ENCODE measurements at regions not wholly inside any gene's neighbourhood (a gene's known extent, or its start where the extent isn't known, plus 50 kb on each side); places are given as distances from the start of the nearest gene placed in this dataset.
"Not testable (repeated sequence)": the region's sequence is repeated elsewhere in the genome, so short reads cannot be mapped to it uniquely, and the experiment has no call there.

DNA sequence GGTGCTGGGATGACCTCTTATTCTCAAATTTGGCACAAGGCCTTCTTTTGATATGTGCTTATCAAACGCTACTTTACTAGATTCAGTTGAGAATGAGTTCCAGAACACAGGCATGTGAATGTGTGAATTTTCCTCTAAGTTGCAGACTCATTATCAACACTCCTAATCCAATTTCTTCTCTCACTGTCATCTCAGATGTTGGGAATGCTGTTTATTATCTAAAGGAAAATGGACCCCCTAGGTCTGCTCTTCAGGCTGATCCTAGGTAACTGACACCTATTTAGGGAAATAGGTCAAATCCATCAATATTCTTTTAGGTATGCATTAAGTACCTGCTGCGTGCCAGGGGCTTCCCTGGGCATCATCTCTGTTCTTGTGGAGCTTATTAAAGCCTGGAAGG is 215.0 kb upstream of the NOX3 start:
- DNase-seq (ENCODE audit: low read depth): no peak

DNA sequence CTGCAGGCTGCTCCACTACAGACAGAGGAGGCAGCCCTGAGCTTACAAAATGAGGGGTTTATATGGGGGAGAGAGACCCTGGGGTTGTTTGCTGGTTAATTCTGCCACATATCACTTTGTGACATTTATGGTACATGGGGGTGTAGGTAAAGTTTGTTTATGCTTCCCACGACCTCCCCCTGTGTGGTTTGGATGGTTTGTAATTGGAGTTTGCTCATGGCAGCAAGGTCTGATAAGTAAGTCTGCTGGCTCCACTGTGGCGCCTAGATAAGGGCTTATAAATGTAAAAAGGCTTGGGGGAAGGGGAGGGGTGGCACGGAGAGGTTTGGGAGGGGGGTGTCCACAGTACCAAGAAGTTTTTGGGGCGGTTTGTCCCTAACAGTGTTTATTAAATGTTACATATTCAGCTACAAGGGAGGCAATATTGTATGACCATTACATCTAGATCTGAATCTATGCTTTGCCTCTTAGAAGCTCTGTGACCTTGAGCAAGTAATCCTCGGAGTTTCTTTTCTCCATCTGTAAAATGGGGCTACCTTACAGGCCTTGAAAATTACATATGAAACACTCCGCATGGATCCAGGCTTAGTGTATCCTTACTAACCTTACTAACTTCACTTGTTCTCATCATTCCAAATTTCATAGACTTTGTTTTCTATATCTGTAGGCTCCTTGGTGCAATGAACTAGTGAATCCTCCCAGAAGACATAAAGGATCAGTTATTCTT is 204.8 kb upstream of the NOX3 start:
- DNase-seq (ENCODE audit: low read depth): no peak

DNA sequence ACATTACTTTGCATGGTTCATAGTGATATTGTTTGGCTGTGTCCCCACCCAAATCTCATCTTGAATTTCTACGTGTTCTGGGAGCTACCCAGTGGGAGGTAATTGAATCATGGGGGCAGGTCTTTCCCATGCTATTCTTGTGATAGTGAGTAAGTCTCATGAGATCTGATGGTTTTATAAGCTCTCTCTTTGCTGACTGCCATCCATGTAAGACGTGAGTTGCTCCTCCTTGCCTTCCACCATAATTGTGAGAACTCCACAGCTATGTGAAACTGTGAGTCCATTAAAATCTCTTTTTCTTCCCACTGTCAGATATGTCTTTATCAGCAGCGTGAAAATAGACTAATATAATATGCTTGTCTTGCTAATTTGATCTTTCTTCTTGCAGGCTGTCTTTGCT is 200.4 kb upstream of the NOX3 start:
- DNase-seq (ENCODE audit: low read depth): no peak

DNA sequence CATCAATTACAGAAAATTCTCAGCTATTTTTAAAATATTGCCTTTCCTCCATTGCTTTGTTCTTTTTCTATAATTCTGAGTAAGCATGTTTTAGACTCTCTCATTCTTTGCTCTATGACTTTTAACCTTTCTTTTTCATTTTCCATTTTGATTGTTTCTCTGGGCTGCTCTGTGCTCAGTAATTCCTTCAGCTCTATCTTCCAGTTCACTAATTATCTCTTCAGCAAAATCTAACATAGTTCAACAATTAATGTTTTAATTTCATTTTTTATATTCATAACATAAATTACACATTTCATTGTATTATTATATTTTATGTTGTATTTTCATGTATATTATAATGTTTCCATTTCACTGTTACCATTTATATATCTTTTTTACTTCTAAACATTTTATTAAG is 198.8 kb upstream of the NOX3 start:
- DNase-seq (ENCODE audit: low read depth): no peak

DNA sequence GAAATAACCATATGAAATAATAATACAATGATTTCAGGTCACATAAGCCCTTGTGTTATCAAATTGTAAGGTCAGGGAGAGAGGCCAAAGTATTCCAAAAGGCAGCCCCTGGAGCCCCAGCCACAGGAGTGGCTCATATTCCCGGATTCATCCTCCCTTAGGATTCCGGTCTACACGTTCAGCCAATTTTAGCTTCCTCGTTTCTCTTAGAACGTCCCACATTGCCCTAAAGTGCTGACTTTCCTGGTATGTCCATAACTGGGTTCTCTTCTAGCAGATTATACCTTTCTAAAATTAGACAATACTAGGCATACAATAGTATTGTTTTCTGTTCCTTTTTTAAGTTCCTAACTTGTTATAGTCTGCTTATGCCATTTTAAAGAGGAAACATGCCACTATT is 192.7 kb upstream of the NOX3 start:
- no peak for DNase-seq (ENCODE audit: low read depth)

DNA sequence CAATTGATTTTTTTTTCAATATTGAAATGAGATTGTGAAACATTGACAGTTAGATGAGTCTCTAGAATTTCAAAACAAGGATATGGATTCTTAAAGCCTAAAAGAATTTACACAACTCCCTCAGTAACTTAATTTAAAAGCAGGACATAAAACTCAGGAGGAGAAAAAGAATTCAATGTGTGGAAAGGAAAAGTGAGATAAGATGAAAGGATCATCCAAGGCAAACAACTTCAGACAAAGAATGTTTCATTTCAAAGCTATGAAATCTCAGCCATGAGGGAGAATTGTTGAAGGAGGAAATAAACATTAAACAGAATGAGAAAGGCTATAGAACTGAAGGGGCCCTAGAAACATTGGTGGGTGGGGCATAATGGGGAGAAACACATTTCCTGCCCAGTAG is 191.7 kb upstream of the NOX3 start:
- DNase-seq (ENCODE audit: low read depth): no peak

DNA sequence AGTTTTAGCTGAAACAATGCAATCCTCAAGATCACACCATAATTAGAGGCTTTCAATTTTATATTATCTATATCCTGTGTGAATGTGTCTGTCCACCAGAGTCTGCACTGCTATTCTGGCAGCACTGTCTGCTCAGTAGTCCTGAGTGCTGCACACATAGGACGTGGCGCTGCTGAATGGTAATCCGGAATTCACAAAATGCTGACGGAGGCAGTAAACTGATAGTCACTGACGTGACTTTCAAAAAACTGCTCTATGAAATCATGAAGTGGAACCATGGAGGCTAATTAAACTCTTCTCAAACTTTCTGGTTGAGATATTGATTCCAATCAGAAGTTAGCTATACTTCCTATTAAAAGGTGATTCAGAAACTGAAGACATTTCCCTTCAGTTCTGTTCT is 190.8 kb upstream of the NOX3 start:
- DNase-seq (ENCODE audit: low read depth): no peak

DNA sequence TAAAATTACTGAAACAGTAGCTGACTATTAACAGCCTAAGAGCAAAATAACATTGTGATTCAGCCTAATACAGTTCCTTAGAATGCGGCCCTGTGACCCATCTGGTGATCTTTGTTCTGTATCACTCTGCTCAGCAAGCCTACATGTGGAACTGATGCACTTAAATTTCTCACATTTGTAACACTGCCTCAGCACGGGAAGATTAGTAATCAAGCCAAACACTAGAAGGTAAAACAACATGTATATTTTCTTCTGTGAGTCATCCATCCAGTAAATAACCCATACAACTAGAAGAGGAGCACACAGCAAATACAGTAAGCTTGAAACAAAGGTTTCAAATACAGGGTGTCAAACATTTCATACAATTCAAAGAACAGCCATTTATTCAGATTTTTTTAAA is 189.7 kb upstream of the NOX3 start:
- no peak for DNase-seq (ENCODE audit: low read depth)

DNA sequence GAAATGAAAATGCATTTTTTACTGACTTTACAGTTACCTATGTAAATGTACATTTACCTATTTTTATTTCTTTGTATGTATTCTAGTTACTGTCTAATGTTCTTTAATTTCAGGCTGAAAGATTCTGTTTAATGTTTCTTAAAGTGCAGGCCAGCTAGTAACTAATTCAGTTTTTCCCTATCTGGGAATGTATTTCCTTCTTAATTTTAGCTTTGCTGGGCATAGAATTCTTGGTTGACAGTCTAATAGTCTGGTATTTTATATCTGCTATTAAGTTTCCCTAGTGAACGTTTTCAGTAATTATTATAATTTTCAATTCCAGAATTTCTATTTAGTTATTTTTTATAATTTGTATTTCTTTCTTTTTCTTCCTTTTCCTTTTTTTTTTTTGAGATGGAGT is 186.0 kb upstream of the NOX3 start:
- no peak for DNase-seq (ENCODE audit: low read depth)

DNA sequence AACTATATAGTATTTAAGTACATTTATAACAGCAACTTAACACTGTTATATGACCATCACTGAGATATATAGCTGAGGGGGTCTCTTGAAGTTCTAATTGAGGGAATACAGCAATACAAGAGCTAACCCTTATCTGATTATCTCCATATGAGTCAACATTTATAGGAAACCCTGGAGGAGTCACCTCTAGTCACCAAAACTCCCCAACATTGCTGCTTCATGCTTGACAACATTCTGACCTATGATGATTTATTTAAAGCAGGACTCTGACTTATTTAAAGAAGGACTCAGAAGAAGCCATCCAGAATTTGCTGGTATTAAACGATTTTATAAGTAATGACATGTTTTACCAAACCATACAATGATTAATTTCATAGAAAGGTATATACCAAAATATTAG is 182.6 kb upstream of the NOX3 start:
- DNase-seq (ENCODE audit: low read depth): no peak

DNA sequence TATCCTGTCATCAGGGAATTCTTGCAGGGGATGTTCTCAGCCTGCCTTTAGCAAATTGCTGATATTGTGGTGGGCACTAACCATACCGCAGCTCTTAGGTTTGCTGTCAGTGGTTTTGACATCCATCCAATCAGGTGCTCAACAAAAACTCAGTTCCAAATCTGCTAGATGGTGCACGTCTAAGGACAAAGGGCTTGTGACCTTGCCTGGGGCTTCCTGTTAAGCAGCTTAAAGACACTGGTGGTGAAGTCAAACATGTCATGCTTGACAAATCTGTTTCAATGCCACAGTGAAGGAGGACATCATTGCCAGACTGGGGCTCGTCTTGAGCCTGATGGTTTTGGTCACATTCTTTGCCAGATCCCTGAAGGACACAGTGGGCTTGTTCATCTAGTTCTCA is 179.8 kb upstream of the NOX3 start:
- DNase-seq (ENCODE audit: low read depth): no peak

DNA sequence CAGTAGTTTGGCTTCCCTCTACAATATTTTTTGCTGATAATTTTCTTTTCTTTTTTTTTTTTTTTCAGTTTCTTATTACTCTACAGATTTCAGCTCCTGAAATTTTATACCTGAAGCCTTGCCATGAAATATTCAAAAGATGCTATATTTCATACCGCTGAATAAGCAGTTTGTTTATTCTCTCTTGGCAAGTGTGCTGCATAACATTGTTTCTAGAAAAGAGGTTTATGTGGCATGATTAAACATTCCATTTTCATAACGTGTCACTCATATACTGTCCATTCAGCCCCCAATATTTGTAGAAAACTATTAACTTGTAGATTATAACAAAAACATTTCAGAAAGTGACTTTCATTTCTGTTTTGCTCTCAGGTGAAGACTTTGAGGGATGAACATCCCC is 174.4 kb upstream of the NOX3 start:
- peak; percentile 40 for DNase-seq (ENCODE audit: low read depth)

DNA sequence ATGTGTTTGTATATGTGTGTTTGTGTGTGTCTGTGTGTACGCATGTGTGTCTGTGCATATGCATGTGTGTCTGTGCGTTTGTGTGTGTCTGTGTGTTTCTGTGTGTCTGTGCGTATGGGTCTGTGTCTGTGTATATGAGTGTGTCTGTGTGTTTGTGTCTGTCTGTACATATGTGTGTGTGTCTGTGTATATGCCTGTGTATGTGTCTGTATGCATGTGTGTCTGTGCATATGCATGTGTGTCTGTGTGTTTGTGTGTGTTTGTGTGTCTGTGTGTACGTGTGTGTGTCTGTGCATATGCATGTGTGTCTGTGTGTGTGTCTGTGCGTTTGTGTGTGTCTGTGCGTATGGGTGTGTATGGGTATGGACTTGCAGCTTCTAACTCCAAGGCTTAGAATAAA is 174.0 kb upstream of the NOX3 start:
- no peak for DNase-seq (ENCODE audit: low read depth)

DNA sequence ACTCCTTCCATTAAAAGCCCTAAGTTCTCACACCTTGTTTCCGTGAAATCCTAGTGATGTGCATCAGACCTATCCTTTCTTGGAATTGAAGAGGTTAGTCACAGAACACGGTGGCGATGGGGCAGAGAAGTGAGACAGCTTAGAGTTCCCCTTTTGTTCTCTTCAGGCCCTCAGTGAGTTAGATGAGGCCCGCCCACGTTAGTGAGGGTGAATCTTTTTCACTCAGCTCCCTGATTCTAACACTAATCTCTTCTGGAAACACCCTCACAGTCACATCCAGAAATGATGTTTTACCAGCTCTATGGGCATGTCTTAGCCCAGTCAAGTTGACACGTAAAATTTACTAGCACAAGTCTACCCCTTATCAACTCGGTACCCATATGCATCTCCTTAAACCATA is 172.7 kb upstream of the NOX3 start:
- no peak for DNase-seq (ENCODE audit: low read depth)

DNA sequence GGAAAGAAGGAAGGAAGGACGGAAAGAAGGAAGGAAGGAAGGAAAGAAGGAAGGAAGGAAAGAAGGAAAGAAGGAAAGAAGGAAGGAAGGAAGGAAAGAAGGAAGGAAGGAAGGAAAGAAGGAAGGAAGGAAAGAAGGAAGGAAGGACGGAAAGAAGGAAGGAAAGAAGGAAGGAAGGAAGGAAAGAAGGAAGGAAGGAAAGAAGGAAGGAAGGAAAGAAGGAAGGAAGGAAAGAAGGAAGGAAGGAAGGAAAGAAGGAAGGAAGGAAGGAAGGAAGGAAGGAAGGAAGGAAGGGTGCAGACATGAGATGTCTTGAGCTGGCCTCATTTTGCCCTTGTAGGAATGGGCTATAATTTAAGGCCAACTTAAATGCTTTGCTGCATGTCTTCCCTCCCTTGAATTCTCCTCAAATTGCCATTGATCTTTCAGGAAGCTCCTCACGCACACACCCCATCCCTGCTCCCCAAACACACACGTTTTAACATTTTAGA is 172.1 kb upstream of the NOX3 start:
- not testable (repeated sequence) for DNase-seq (ENCODE audit: low read depth)

DNA sequence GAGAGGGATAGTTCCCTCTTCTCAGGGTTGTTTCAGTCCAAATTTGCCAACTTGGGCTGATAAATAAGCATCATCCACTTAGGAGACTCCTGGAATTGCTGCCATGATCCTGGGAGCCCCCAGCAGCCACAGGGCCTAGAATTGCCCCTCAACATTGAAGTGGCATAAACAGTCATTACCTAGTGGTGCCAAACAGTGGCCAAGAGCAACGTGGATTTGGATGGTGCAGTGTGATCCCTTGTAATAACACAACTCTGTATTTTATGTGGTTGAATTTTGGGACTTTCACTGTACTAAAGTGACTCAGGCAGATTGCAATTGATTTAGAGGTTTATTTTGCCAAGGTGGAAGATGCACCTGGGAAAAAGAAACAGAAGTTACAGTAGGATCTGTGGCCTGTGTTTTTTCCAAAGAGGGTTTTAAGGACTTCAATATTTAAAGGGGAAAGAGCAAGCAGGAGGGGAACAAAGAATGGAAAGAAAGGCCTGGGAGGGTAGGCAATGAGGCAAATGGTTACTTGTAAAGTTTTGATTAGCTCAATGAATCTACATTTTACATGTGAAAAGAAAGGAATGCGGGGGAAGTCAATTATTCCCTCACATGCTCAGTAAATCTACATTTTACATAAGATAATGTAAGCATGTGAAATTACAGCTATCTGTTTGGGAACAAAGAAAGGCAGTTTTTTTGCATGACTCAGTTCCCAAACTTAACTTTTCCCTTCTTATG is 168.0 kb upstream of the NOX3 start:
- no peak for DNase-seq (ENCODE audit: low read depth)

DNA sequence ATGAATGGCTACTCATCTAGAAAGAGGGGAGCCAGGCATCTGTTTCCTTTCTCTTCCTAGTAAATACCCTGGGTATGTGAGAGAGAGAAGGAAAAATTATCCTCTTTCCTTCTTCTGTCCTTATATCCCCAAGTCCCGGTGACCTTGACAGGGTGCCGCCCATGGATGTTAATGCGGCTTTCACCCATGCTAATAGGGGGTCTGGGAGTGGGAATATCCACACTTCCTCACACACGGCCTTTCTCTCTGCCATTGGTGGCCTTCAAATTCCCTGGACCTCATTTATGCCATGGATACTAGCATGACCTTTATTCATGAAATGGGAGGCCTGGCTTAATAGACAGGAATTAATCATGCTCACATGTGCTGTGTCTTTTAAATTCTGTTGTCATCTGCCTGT is 159.0 kb upstream of the NOX3 start:
- DNase-seq (ENCODE audit: low read depth): no peak

DNA sequence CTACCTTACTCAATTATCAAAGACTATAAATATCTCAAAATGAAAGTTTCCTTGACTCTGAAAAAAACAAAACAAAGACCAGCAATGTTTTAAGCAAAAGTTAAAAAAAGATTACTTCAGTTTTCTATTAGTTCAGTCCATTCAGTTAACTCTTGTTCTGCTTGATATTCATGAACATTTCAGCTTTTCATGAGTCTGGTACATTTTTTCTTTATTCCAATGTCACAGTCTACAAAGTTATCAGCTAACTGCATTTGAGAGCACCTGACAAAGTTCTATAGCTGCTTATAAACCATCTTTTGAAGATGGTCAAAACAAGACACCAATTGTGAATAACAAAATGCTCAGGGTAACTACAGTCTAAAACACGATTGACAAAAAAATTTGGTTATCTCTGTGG is 156.1 kb upstream of the NOX3 start:
- no peak for DNase-seq (ENCODE audit: low read depth)

DNA sequence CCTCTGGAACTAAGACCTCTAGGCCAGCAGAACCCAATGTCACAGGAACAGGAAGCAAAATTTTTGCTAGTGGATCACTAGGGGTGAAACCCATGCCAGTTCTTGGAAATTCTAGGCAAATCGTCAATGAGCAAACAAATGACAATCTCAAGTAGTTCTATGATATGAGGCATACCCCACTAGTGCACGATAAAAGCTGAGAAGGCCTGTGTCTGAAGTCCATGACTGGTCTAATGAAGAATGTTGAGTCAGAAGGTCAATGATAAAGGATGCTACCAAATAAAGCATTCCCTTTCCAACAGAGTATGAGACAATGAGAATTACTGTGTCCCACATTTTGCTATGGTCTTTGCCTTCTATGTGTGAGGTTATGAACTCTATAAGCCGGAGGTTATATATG is 149.4 kb upstream of the NOX3 start:
- DNase-seq (ENCODE audit: low read depth): peak; percentile 15

DNA sequence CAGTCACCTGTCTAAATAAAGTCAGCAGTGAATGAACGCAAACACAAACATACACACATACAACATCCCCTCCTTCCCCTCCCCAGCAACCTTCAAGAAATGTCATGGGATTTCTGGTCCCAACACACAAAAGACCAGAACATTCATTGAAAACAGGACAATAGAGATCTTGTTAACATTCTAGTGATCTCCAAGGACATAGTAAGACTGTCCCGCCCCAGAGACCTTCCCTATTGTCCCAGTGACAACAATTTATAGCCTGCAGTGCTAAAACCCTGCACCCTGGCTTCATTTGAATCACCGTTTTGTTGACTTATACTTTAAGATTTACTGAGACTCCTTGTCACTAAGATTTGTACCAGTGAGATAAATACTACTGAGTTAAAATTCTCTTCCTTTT is 143.9 kb upstream of the NOX3 start:
- DNase-seq (ENCODE audit: low read depth): no peak

DNA sequence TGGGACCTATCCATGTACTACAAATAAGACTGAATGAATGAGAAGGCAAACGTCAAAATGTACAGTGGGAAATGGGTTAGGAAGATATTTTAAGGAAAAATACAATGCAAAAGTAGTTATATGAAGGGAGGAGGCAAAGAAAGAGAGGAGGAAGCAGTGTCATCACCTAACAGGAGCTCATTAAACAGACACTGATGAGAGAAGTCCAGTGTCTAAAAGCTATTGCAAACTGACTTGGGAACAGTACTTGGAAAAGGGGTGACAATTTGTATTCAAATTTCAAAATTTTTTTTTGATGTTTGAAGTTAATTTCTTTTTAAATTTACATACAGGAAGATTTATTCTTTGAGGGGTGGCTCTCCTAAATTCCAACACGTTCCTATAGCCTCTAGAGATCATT is 143.5 kb upstream of the NOX3 start:
- no peak for DNase-seq (ENCODE audit: low read depth)

DNA sequence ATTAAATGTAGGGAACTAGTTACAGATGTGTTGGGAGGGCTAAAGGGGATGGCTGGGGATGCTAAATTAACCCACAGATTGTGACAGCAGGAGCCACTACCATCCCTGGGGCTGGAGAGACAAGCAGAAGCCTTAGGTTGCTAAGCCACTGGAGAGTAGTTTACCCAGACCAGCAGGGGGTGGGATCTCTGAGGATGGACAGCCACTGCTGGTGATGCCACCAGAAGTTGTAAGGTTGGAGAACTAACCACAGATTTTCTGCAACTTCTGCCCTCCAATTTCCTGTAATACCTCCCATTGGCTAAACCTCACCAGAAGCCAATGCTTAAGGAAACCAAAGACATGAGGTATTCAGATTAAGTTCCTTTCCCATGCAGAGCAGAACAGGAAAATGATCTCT is 139.6 kb upstream of the NOX3 start:
- no peak for DNase-seq (ENCODE audit: low read depth)

DNA sequence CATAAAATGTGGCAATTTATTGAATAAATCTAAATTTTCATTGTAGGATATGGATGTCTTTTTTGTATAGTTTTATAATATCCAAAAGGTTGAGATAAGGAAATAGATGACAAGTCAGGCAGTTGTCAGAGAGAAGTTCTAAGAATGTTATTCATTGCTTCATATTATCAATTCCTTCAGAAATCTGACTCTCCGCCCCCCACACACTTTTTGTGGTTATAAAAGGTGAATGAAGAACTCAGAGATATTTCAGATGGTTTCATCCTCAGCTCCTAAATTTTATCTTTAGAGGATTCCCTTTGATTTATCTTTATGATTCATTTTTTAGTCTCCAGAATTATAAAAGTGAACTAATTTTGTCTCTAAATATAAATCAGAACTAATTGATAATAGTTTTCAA is 136.1 kb upstream of the NOX3 start:
- no peak for DNase-seq (ENCODE audit: low read depth)

DNA sequence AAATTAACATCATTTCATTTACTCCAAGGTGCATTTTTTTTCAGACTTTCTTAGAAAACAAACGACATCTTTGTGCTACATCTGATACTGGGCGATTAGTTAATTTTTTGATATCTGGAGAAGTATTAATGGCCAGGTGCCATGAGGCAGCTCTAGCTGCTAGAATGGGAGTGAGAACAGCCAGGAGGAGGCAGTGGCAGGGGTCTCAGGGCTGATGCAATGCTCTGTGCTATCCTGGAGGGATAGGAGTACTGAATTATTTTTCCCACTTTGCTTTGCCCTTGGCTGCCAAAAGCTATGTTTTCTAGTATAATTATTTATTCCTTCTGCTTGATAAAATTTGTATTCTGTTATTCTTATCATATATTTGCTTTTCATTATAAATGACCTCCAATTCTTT is 133.6 kb upstream of the NOX3 start:
- DNase-seq (ENCODE audit: low read depth): no peak

All from HS-27A (cell line).